Esophagus mucosa (tissue), 1 donor: ENCODE measurements at regions not wholly inside any gene's neighbourhood (a gene's known extent, or its start where the extent isn't known, plus 50 kb on each side); places are given as distances from the start of the nearest gene placed in this dataset.
"Not testable (repeated sequence)": the region's sequence is repeated elsewhere in the genome, so short reads cannot be mapped to it uniquely, and the experiment has no call there.

ENCODE experiments used
- ATAC-seq: fragments of 200-7000 bp; cut with Tn5 transposase; one replicate; pipeline ENCODE4 v1.9.1; 2020
- donor health status: DM: yes; HTN: yes; CAD: no.

DNA sequence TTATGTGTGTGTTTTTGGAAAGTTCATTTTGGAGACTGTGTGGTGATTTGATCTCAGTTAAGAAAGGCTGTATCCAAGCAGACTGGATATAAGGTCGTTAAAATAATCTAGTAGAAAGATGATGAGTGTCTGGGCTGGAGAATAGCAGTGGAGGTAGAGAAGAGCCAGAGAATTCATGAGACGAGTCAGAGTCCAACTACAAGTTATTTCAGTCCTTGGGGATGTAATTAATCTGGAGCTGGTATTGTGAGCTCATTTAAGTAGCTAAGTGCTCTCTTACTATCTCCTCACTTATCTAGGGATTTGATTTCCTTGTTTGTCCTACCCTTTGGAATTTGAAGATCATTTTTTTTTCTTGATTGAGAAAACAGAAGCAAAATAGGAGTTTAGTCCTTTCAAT lies 1219.0 kb upstream of the ADGRL4 start:
- ATAC-seq, result no peak

DNA sequence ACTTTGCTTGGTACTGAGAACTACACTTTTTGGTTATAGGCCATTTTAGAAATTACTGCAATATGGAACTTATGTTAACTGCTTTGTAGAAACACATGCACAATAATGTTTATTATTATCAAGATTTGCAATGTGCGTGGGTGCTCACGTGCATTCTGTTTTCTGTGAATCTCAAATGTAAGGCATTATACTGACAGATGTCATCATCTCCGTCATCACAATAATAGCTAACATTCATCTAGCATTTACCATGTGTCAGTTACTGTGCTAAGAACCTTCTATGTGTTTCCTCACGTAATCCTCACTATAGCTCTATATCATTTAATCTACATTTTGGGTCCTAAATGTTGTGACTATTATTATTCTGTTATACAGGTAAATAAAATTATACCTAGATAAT lies 1214.8 kb upstream of the ADGRL4 start:
- no peak for ATAC-seq

DNA sequence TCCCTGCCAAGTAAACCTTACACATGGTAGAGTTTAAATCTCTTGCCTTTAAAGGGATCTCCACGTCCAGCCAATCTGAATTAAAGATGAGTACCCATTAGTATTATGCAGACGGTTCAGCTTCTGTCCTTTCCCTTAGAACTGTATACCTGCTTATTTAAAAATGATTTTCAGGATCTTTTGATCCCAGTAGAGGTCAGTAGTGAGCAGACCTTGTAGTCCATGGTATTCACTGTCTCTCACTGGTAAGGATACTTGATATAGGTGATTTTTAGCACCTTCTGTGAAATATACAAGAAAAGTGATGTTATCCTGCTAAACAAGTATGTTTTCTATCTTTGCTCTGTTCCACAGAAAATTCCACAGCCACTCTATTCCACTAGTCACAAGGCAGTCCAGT lies 1211.6 kb upstream of the ADGRL4 start:
- peak; percentile 71 for ATAC-seq

DNA sequence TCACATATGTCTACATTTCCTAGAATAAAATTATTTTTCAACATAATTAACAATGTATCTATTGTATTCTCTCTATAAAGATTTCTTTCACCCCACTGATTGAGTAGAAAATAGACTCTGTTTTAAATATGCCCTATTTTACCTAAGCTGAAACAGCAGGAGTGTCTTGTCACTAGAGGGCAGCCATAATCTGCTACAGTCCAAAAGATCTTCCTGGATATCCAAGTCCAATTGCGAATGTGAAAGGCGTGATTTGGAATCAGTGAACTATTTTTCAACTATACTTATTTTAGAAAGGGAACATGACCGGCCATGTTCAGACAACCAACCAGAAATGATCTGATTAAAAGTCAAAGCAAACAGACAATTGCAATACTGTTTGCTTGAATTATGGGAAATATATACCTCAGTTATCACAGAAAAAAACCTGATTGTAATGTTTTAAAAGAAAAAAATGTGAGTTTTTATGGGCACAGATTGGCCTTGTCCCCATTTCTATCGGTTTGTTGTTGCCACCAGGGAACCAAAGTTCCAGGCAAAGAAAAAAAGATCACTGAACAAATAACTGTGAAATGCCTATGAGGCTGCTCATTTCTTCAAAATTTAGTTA lies 1211.0 kb upstream of the ADGRL4 start:
- peak; percentile 49 for ATAC-seq

DNA sequence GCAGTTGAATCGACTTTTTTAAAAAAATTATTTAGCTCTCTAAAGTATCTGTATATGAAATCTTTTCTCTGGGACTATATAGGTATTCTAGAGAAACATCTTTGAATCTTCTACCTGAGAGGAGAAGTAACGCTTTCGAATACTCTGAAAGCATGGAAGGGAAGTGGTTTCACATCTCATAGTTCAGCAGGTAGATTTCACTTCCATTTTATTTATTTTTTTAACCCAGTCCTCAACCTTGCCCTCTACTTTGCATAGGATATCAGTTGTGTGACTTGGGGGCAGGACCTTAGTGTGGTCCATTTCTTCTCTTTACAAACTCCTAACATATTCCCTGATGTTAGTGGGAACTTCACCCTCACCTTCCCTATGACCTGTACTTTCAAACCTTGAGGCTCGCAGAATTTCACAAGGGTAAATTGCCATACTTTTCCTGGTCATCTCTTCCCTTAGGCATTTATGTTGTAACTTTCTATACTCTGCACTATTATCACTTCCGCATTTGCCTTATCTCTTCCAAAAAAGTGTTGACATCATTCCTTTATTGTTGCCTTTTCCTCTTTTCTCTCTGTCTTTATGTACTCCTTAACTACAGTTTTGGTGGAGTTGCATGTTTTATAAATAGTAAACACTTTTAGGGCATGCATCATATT lies 1208.5 kb upstream of the ADGRL4 start:
- ATAC-seq, result no peak

DNA sequence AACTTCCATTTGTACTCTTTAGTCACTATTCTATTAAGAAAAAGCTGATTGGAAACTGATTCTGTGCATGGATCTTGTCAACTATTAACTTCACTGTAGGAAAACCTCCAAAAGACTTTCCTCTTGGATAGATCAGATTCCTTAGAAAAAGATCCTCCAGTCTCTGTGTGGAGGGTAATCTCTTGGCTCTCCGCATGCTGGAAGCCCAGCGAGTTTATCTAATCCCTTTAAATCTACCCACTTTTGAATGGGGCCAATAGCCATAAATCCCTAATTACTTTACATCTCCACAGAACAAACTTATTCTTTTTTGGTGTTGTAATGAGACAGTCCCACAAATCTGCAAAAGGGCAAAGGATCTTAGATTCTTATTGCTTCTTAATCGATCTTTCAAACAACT lies 1206.4 kb upstream of the ADGRL4 start:
- ATAC-seq, result no peak

DNA sequence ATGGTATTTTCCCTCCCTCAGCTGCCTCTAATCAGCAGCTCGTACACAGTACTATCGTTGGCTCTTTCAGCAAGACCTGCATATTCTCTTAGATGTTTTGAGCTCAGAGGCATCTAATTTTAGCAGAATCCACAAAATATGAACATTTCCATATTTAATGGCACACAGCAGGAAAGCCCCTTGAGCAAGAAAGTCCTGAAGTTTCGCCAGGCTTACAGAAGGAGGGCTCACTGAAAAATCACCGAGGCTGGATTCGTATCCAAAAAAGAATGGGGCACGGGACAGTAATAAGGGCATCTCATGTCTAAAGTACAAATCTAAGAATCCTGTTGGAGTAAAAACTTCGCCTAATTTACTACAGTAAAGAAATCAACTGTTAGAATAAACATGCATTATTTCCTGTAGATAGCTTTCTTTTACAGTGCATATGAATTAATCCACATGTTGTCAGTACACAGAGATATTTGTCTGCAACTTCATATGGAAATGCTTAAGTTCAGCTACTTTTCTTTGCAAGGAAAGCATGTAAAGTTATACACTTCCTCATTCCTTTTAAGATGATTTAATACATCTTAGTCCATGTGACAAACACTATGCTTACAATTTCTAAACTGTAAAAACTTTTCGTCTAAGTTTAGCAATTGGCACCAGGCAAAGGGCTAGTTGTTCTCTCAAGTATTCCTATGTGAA lies 1205.3 kb upstream of the ADGRL4 start:
- no peak for ATAC-seq

DNA sequence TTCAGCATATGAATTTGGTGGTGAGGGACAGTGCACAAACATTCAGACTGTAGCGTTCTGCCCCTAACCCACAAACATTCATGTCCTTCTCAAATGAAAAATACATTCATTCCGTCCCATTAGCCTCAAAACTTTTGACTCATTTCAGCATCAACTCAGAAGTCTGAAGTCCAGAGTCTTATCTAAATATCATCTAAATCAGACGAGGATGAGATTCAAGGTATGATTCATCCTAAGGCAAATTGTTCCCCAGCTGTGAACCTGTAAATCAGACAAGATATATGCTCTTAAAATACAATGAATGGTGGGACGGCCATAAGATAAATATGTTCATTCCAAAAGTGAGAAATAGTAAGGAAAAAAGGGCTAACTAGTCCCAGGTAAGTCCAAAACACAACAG lies 1195.6 kb upstream of the ADGRL4 start:
- ATAC-seq, result no peak

DNA sequence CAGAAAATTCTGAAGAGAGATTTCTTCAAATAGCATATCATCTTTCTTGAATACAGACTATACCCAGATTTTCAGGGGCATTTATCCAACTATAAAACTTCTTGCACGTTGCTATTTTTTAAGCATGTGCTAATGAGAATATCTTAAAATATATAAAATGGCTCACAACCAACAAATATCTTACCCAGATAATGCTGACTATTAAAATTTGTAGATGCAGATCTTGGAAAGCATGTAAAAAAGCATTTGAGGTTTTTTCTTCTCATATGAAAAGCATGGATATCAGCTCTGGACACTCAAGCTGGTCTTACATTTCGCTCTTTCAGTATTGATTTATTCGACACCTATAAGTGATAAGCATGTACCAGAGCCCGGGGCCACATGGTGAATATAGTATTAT lies 1187.7 kb upstream of the ADGRL4 start:
- ATAC-seq, result no peak

DNA sequence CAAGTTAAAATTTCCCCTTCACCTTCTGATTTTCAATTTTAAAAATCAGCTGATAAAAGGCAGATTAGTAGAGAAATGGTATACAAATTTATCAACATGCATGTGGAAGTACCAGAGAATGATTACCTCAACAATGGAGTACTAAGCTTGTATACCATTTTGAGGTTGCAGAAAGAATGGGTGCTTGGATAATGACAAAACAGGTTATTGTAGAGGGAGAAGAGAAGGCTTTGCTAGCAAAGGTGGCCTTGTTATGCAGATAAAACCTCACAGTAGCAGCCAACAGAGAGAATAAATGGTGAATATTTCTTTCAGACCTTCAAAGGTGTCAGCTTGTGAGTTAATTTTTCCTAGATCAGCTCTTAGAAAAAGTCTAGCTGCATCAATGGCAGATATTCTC lies 1174.9 kb upstream of the ADGRL4 start:
- ATAC-seq, result no peak

DNA sequence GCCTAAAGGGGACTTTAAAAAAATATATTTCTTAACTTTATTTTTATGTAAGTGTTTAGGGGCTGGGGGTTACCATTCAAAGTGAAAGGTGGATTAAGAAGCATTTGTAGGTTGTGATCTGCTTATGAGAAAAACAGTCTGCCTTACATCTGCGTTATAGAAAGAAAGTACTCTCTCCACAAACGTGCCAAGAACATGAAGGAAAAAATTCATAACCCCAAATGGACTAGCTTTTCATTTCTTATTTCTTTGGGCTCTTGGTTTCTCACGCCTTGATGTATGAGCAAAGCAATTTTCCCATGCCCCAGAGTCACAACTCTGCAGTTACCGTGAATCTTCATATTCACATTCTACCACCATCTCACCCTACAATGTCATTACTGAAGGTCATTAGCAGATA lies 1165.1 kb upstream of the ADGRL4 start:
- no peak for ATAC-seq

DNA sequence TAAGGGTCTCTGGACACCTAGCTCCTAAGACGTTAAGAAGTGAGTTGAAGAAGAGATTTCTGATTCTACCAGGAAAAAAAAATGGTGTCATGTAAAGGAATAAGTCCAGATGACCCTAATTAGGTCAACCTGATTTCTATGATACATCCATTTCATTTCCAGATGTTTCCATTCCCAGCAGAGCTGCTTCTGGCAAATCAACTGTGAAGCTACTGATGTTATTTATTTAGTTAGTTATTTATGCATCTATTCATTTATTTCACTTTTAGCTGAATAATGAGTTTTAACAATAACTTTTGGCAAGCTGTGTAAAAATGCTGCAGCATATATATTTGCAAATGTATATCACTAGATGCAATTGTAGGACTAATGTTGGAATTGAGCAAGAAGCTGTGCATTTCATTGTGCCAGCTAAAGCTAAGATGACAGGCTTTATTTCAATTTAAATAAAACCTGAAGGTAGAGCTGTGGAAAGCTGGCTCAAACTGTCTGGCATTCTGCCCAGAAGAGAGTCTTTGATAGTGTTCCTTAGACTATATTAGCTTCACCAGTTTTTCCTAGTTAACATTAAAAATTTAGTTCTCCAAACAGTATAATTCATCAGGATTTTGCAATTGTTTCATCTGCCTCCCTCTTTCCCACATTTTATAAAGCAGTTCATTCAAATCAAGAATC lies 1164.4 kb upstream of the ADGRL4 start:
- no peak for ATAC-seq

DNA sequence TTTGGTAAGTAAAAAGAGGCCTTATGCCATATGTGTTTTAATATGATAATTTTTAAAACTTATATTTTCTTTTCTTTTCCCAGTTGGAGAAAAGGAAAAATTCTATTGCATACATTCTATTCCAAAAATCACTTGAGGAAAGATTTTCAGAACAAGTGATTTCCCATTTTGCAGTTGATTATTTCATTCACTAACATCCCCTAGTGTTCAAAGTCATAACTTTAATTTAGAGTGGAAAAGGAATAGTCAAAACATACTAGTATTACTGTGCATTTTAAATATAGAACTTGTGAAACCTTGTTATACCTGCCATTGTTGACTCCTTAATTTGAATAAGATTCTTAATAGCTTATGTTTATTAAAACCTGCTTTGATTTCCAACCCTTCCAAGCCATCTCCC lies 1157.6 kb upstream of the ADGRL4 start:
- no peak for ATAC-seq

DNA sequence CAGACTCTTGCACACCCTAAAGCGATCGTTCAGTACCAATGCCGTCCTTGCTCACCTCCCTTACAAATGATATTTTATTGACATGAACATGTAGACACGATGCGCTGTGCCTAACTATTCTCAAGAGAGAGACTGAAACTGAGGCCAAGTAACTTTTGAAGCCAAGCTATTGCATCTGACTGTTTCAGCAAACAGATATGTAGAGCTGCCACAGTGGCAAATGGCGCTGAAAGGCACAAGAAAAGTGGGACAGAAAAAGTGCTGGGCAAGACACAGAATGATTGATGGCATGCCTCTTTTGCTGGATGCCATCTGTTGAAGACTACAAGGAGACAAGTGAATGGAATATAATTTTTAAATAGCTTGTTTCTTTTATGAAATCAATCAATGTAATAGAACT lies 1157.2 kb upstream of the ADGRL4 start:
- ATAC-seq, result no peak

DNA sequence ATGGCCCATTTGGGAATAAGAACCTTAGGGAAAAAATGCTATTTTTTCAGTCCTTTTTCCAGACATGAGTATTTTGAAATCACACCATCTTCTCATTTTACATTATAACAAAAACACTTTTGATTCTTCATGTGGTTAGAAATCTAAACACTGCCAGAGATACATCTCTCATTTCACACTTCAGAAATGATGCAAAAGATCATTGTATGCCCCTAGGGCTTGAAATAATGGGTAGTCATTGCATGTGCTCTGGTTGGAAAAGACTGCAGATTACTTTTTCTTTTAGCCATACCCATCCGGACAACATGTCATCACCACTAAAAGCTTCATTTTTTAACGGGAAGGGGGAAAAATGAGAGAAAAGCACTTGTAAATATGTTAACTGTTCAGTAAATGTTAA lies 1152.2 kb upstream of the ADGRL4 start:
- ATAC-seq, result no peak

DNA sequence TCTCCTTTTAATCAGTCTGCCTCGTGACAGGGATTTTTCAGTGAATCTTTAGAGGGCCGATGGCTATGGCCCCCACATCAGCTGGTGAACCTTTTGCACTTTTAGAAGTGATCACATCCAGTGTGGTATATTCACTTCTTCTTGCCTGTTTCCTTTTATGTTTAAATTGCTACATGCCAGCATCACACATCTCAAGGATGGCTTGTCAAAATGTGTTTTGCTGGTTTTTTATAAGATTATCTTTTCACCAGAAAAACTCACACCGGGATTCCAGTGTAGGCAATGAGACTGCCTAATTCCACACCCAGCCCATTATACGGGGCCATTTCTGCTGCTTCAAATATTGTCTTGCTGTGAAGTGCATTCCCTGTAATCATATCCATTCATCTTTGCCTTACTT lies 1151.7 kb upstream of the ADGRL4 start:
- ATAC-seq, result no peak

DNA sequence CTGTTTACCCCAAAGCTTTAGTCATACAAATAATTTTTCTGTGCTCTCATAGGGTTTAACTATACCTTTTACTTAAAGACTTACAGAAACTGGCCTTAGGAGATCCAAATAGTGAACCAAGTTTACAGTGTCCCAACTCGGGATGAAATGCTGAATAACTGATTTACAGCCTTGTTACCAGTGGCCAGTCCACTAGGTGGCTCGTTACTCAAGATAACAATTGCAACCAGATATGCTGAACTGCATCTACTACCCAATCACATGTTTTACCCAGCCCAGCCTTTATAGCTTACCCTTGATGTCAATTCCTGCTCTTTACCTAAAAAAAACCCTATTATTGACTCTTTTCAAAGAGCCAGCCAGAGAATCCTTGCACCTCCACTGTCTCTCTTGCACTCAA lies 1148.8 kb upstream of the ADGRL4 start:
- ATAC-seq, result no peak

DNA sequence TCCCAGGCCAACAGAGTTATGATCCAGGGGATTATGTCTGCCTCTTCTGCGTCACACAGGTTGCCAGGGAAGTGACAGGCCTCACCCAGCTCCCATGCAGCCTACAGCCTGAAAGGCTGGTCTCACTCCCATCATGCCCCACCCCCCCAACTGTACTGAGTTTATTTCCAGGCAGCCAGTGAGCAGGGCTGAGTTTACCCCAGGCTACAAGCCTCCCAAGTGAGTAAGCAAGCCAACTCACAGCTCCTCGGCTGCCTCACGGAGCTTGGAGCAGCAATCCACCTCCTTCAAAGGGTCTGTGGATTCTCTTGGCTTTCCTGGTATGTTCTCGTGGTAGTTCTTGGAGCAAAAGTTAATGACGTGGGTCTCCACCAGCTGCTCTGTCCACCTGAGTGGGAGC lies 1147.6 kb upstream of the ADGRL4 start:
- no peak for ATAC-seq

DNA sequence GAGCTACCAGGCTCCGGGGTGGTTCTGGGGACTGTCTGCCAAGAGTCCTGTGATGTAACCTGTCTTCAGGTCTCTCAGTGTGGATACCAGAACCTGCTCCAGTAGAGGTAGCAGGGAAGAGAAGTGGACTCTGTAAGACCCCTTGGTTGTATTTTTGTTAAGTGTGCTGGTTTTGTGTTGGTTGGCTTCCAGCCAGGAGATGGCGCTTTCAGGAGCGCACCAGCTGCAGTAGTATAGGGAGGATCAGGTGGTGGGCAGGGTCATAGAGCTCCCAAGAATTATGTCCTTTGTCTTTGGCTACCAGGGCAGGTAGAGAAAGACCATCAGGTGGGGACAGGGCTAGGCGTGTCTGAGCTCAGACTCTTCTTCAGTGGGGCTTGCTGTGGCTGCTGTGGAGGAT lies 1147.2 kb upstream of the ADGRL4 start:
- no peak for ATAC-seq

DNA sequence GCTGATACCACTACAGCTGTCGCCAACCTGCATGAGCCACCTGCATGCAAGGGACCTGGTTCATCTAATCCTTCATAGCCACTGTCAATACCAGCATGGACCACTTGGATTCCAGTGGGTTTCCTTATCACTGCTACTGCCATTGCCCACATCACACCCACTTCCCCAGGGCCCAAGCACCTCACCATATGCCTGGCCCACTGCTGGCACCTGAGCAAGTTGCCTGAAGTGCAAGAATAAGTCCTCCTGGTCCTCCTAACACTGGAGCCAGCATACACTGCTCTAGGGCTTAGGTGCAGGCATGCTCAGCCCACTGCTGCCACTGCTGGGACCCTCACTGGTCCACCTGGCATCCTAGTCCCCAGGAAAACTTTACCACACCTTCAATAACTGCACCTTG lies 1136.8 kb upstream of the ADGRL4 start:
- no peak for ATAC-seq

DNA sequence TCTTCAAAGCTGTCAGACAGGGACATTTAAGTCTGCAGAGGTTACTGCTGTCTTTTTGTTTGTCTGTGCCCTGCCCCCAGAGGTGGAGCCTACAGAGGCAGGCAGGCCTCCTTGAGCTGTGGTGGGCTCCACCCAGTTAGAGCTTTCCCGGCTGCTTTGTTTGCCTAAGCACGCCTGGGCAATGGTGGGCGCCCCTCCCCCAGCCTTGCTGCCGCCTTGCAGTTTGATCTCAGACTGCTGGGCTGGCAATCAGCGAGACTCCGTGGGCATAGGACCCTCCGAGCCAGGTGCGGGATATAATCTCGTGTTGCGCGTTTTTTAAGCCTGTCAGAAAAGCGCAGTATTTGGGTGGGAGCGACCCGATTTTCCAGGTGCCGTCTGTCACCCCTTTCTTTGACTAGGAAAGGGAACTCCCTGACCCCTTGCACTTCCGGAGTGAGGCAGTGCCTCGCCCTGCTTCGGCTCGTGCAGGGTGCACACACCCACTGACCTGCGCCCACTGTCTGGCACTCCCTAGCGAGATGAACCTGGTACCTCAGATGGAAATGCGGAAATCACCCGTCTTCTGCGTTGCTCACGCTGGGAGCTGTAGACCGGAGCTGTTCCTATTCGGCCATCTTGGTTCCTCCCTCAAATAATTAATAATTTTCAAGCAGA lies 1131.5 kb upstream of the ADGRL4 start:
- not testable (repeated sequence) for ATAC-seq

DNA sequence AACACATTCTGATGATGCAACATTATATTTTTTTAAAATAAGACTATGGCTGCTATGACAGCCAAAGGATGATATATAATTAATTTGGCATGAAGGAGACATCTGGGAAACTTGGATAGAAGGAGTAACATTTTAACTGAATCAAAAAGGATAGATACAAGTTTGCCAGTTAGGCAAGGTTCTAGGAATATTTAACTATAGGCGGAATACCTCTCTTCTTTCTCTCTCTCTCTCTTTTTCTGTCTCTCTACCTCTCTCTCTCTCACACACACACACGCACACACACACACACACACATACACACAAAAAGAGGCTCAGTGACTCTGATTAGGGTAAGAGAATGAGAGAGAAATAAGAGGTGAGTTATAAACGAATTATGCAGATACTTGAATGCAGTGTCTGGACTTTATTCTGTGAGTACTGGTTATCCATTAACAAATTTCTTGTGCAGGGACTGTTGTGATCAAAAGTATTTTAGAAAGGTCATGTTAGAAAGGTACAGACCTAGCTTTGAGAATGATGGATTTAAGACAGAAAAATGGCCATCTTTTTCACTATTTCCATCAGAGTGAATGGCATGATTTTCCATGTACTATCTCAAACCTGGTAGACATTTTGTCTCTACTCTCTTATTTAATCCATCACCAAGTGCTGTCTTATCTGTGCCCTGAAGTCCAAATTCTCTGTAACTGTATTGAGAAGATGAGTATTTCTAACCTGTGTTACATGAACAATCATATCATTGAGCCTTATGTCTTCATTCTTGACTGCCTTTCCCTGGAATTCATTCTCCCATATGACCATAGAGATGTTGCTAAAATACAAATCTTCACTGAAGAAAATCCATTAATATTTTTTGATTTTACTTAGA lies 1106.9 kb upstream of the ADGRL4 start:
- no peak for ATAC-seq
